Mucosa of rectum (tissue), 2 donors: ENCODE measurements at regions not wholly inside any gene's neighbourhood (a gene's known extent, or its start where the extent isn't known, plus 50 kb on each side); places are given as distances from the start of the nearest gene placed in this dataset.

ENCODE experiments used
- H3K27ac ChIP-seq, 2 donors: one replicate each; pipeline ENCODE4 v1.7.0; 2013; ENCODE audit warnings: inconsistent platforms in 2 of 2, low read depth in 2 of 2, low read length in 2 of 2
- H3K27me3 ChIP-seq, 2 donors: one replicate each; pipeline ENCODE4 v1.7.0; 2013; ENCODE audit warnings: low read length in 2 of 2; ENCODE audit not compliant: control insufficient read depth in 2 of 2, insufficient read depth in 2 of 2
- H3K36me3 ChIP-seq, 2 donors: one replicate each; pipeline ENCODE4 v1.7.0; 2013; ENCODE audit warnings: low read length in 2 of 2; ENCODE audit not compliant: control insufficient read depth in 2 of 2, insufficient read depth in 2 of 2
- H3K4me1 ChIP-seq, 2 donors: one replicate each; pipeline ENCODE4 v1.7.0; 2013; ENCODE audit warnings: low read length in 2 of 2, mild to moderate bottlenecking in 1 of 2; ENCODE audit not compliant: control insufficient read depth in 2 of 2, insufficient read depth in 2 of 2
- H3K4me3 ChIP-seq, 2 donors: one replicate each; pipeline ENCODE4 v1.7.0; 2013; ENCODE audit warnings: low read length in 2 of 2
- H3K9ac ChIP-seq, 2 donors: one replicate each; pipeline ENCODE4 v1.7.0; 2013; ENCODE audit warnings: low read length in 2 of 2, low read depth in 1 of 2, mild to moderate bottlenecking in 1 of 2
- H3K9me3 ChIP-seq, 2 donors: one replicate each; pipeline ENCODE4 v1.7.0; 2013; ENCODE audit warnings: low read length in 2 of 2; ENCODE audit not compliant: control insufficient read depth in 2 of 2
- donor health status: healthy.
- donor health status: Normal muscosa, but diverticular disease.

DNA sequence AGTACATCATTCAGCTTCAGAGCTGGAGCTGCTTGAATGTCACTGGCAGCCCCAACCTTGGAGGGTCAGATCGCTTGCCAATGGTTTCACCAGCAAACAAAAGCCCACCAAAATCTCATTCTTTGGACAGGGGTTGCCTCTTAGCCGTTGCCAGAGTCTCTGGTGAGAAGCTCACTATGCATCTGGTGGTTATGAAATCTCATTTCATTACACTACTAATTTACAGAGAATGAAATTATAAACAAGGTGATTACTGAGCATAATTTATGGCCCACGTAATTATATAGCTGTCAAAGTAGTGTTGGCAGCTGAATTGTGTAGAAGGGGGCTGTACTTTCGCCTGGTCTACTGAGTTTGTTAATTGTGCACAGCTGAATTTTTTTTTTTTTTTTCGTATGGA is 688.9 kb upstream of the KIF2B start:
- Histone ChIP-seq H3K36me3 (no peaks in the 10 kb centered on the region), H3K27me3 (no peaks in the 10 kb centered on the region), H3K27ac (no peak overlapping the region), H3K9me3 (no peaks in the 10 kb centered on the region), H3K4me3 (no peak overlapping the region), H3K9ac (no peak overlapping the region), H3K4me1 (no peaks in the 10 kb centered on the region)

DNA sequence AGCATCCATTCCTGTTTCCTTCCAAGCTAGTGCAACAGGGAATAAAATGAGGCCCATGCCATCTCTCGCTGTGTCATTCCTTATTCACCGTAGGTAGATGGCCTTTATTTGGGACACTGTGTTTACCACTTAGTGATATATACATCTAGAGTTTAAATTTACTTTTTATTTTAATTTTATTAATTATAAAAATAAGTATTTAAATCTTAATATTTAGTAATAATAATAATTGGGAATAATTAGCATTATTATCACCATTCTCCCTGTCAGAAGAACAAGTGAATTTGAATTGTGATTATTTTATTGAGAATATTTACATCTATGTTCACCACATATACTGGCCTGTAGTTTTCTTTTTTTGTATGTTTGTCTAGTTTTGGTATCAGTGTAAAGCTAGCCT is 692.9 kb upstream of the KIF2B start:
- H3K9ac ChIP-seq = no peak overlapping the region
- no peaks in the 10 kb centered on the region for H3K36me3 ChIP-seq
- no peaks in the 10 kb centered on the region for H3K9me3 ChIP-seq
- H3K27me3 ChIP-seq = no peaks in the 10 kb centered on the region
- no peak overlapping the region for H3K4me3 ChIP-seq
- H3K27ac ChIP-seq = no peak overlapping the region
- H3K4me1 ChIP-seq = no peaks in the 10 kb centered on the region

DNA sequence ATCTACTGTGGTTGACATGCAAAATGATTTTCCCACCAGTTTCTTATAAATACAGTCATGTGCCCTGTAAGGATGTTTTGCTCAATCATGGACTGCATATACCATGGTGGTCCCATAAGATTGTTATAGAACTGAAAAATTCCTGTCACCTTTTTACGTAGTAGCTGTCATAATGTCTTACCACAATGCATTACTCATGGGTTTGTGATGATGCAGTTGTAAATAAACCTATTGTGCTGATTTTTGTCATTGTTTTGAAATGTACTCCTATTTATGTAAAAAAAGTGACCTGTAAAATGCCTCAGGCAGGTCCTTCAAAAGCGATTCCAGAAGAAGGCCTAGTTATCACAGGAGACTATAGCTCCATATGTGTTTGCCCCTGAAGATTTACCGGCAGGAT is 695.4 kb upstream of the KIF2B start:
- Histone ChIP-seq H3K9me3 (no peaks in the 10 kb centered on the region), H3K36me3 (no peaks in the 10 kb centered on the region), H3K27ac (no peak overlapping the region)

DNA sequence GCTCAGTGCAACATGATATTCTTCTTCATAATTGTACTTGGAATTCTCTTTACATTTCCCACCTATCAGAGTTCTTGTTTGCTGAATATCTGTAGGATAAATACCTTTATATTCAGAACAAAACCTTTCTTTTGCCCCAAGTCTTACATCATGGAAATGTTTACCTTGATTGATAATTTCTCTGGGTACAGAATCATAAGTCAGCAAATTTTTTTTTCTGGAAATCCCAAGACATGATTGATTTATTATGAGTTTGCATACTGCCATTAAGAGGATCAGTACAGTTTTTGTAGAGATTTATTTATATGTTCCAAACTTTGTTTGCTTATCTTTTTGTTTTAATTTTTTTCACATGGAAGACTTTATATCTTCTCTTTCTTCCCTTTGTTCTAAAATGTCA is 699.8 kb upstream of the KIF2B start:
- no peaks in the 10 kb centered on the region for H3K4me1 ChIP-seq
- H3K36me3 ChIP-seq = no peaks in the 10 kb centered on the region
- H3K9me3 ChIP-seq = no peaks in the 10 kb centered on the region
- H3K4me3 ChIP-seq = no peak overlapping the region
- H3K27ac ChIP-seq = no peak overlapping the region
- no peaks in the 10 kb centered on the region for H3K27me3 ChIP-seq
- no peak overlapping the region for H3K9ac ChIP-seq

More for the DNA sequence above, 695.4 kb upstream of the KIF2B start:
- H3K9ac ChIP-seq = no peak overlapping the region
- H3K4me1 ChIP-seq = no peaks in the 10 kb centered on the region
- no peak overlapping the region for H3K4me3 ChIP-seq
- no peaks in the 10 kb centered on the region for H3K27me3 ChIP-seq

DNA sequence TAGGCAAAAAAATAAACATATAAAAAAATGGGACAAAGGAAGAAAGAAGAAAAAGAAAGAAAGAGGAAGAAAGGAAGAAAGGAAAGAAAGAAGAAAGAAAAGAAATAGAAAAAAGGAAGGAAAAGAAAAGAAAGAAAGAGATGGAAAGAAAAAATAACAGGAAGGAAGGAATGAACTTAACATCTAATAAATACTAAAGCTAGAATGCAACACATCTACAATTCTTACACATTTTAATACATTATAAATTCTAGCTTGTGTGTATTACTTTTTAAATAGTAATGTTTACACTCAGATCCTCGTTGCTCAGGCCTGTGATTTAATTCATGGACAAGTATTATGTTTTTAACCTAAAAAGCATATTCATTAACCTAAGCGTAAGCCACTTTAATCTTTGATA is 703.0 kb upstream of the KIF2B start:
- Histone ChIP-seq H3K27me3 (no peaks in the 10 kb centered on the region), H3K27ac (no peak overlapping the region), H3K9ac (no peak overlapping the region), H3K4me1 (no peaks in the 10 kb centered on the region), H3K4me3 (no peak overlapping the region), H3K36me3 (no peaks in the 10 kb centered on the region), H3K9me3 (no peaks in the 10 kb centered on the region)

- Histone ChIP-seq H3K27me3 (no peaks in the 10 kb centered on the region), H3K4me3 (no peak overlapping the region), H3K27ac (no peak overlapping the region), H3K36me3 (no peaks in the 10 kb centered on the region), H3K9me3 (no peaks in the 10 kb centered on the region), H3K4me1 (no peaks in the 10 kb centered on the region), H3K9ac (no peak overlapping the region)
These were observed 703.8 kb upstream of the KIF2B start for GRCh38 chr17:53118948-53119347.

DNA sequence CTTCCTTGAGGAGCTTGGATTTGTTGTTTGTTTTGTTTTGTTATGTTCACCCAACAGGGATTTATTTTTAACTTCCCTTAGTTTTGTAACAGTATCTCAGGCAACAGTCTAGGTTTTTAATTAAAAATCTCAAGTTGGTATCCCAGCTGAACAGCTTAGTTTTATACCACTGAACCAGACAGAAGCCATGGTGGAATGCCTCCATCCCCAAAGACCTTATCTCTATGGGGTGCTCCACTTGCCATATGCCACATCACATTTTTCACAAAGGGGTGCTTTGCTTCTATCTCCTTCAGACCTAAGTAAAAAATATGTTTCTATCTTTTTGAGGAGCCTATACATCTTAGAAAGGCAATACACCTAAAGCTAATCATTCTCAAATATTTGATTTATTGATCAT is 715.8 kb upstream of the KIF2B start:
- no peaks in the 10 kb centered on the region for H3K36me3 ChIP-seq
- H3K9ac ChIP-seq = no peak overlapping the region
- no peak overlapping the region for H3K4me3 ChIP-seq
- H3K27me3 ChIP-seq = no peaks in the 10 kb centered on the region
- H3K4me1 ChIP-seq = no peaks in the 10 kb centered on the region
- no peaks in the 10 kb centered on the region for H3K9me3 ChIP-seq
- no peak overlapping the region for H3K27ac ChIP-seq

DNA sequence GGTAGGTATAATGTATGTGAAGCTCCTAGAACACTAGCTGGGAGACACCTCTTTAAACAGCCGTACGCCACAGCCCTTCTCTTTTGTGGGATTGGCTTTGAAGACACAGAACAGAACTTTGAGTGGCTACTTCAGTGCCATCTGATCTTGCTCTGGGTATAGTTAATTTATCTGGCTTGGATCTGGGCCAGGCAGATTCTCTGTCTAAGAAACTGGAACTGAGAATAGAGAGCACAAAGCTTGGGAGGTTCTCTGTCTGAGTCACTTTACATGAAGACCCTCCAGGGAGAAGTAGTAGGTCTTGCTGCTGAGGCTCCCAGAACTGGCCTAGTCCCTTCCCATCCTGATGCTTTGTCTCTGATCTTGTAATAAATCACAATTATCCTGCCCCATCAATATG is 721.0 kb upstream of the KIF2B start:
- Histone ChIP-seq H3K9me3 (no peaks in the 10 kb centered on the region), H3K9ac (no peak overlapping the region), H3K27ac (no peak overlapping the region)

GRCh38 chr17:53100126-53100525 is 722.6 kb upstream of the KIF2B start:
- Histone ChIP-seq H3K9ac (no peak overlapping the region), H3K4me3 (no peak overlapping the region), H3K36me3 (no peaks in the 10 kb centered on the region), H3K27me3 (no peaks in the 10 kb centered on the region), H3K27ac (no peak overlapping the region), H3K4me1 (no peaks in the 10 kb centered on the region), H3K9me3 (no peaks in the 10 kb centered on the region)

More for the DNA sequence above, 721.0 kb upstream of the KIF2B start:
- H3K4me3 ChIP-seq = no peak overlapping the region
- H3K36me3 ChIP-seq = no peaks in the 10 kb centered on the region
- H3K27me3 ChIP-seq = no peaks in the 10 kb centered on the region
- H3K4me1 ChIP-seq = no peaks in the 10 kb centered on the region

DNA sequence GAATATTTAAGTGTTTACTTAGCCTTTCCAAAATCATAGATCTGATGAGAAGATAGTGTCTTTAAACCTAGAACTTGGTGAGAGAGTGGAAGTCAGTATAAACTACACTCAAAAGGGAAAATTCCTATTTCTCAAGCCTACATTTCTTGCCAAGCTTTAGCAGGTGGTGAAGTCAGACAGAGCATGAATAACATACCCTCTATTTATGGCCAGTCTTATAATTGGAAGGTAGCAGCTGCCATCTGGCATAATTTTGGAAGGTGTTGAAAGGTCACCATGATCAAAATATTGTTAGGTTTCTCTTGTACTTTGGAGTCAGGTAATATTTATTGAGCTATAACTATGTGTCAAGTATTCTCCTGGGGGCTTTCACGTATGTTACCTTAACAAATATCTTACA is 729.3 kb upstream of the KIF2B start:
- no peaks in the 10 kb centered on the region for H3K9me3 ChIP-seq
- no peaks in the 10 kb centered on the region for H3K4me1 ChIP-seq
- no peak overlapping the region for H3K9ac ChIP-seq
- H3K27me3 ChIP-seq = no peaks in the 10 kb centered on the region
- H3K27ac ChIP-seq = no peak overlapping the region
- H3K4me3 ChIP-seq = no peak overlapping the region
- no peaks in the 10 kb centered on the region for H3K36me3 ChIP-seq

GRCh38 chr17:53092072-53092471 is 730.7 kb upstream of the KIF2B start:
- H3K4me1 ChIP-seq = no peaks in the 10 kb centered on the region
- H3K4me3 ChIP-seq = no peak overlapping the region
- no peaks in the 10 kb centered on the region for H3K36me3 ChIP-seq
- H3K27me3 ChIP-seq = no peaks in the 10 kb centered on the region
- H3K9ac ChIP-seq = no peak overlapping the region
- no peak overlapping the region for H3K27ac ChIP-seq
- no peaks in the 10 kb centered on the region for H3K9me3 ChIP-seq
